CD4-positive, CD25-positive, alpha-beta regulatory T cell (primary cell): ENCODE measurements at regions not wholly inside any gene's neighbourhood (a gene's known extent, or its start where the extent isn't known, plus 50 kb on each side); places are given as distances from the start of the nearest gene placed in this dataset.

Experiments used
- ATAC-seq, 2 donors: fragments of 150-1000 bp; cut with Tn5 transposase; one replicate each; pipeline ENCODE4 v1.10.0; 2021; ENCODE audit warnings: low read depth in 2 of 2, moderate number of reproducible peaks in 2 of 2, moderate library complexity in 1 of 2
- DNase-seq, 3 donors: peaks; one replicate each; pipeline versions ENCODE4 v3.0.0 to v3.0.0-alpha.2; 2012 to 2022; ENCODE audit warnings: mixed read lengths in 1 of 3
- H3K27ac ChIP-seq: one replicate; pipeline ENCODE4 v1.7.0; 2013; ENCODE audit warnings: mild to moderate bottlenecking, low read length; ENCODE audit not compliant: insufficient read depth, poor library complexity, severe bottlenecking
- H3K27me3 ChIP-seq: one replicate; pipeline ENCODE4 v1.7.0; 2013; ENCODE audit warnings: low read length; ENCODE audit not compliant: control insufficient read depth, insufficient read depth
- H3K36me3 ChIP-seq: one replicate; pipeline ENCODE4 v1.7.0; 2013; ENCODE audit warnings: mild to moderate bottlenecking, low read length, moderate library complexity; ENCODE audit not compliant: control insufficient read depth, insufficient read depth
- H3K4me1 ChIP-seq: 2 replicates; pipeline ENCODE4 v1.7.0; 2013; ENCODE audit warnings: mild to moderate bottlenecking, low read length; ENCODE audit not compliant: insufficient read depth, control insufficient read depth, poor library complexity, severe bottlenecking
- H3K4me3 ChIP-seq: one replicate; pipeline ENCODE4 v1.7.0; 2013; ENCODE audit warnings: low read depth, mild to moderate bottlenecking, low read length, moderate library complexity
- H3K9me3 ChIP-seq, 2 experiments: 1 replicate in 1 of 2; 2 replicates in 1 of 2; pipeline ENCODE4 v1.7.0; 2013; ENCODE audit warnings: low read length in 2 of 2, mild to moderate bottlenecking in 1 of 2, moderate library complexity in 1 of 2; ENCODE audit not compliant: control insufficient read depth in 2 of 2
- H3K27ac Mint-ChIP-seq, 3 donors: one replicate each; pipeline ENCODE4 v1.8.0; 2020 to 2022; ENCODE audit warnings: mild to moderate bottlenecking in 3 of 3, mixed read lengths in 3 of 3, moderate library complexity in 2 of 3
- H3K27me3 Mint-ChIP-seq: one replicate; pipeline ENCODE4 v1.8.0; 2022; ENCODE audit warnings: mild to moderate bottlenecking, mixed read lengths
- H3K36me3 Mint-ChIP-seq: one replicate; pipeline ENCODE4 v1.8.0; 2020; ENCODE audit warnings: mixed read lengths
- H3K4me1 Mint-ChIP-seq, 4 donors: one replicate each; pipeline ENCODE4 v1.8.0; 2020 to 2022; ENCODE audit warnings: mixed read lengths in 4 of 4, mild to moderate bottlenecking in 1 of 4
- H3K4me3 Mint-ChIP-seq, 4 donors: one replicate each; pipeline ENCODE4 v1.8.0; 2020 to 2022; ENCODE audit warnings: mild to moderate bottlenecking in 4 of 4, mixed read lengths in 4 of 4, moderate library complexity in 3 of 4
- H3K9me3 Mint-ChIP-seq, 7 donors: one replicate each; pipeline ENCODE4 v1.8.0; 2020 to 2022; ENCODE audit warnings: mixed read lengths in 7 of 7, mild to moderate bottlenecking in 3 of 7, moderate library complexity in 2 of 7

- Histone ChIP-seq H3K27me3 (no peaks in the 10 kb centered on the region), H3K4me1 (no peaks in the 10 kb centered on the region), H3K36me3 (no peaks in the 10 kb centered on the region), H3K4me3 (no peak overlapping the region), H3K27ac (no peak overlapping the region), H3K9me3 (peaks cover 2 to 3% of the 10 kb centered on the region in 2 experiments)
- no peaks in the 10 kb centered on the region for H3K36me3 Mint-ChIP-seq
- no peaks in the 10 kb centered on the region for H3K27me3 Mint-ChIP-seq
- no peak for ATAC-seq
- H3K27ac Mint-ChIP-seq = no peak overlapping the region
- H3K4me3 Mint-ChIP-seq = no peak overlapping the region
- no peak for DNase-seq
- H3K4me1 Mint-ChIP-seq = no peaks in the 10 kb centered on the region
- peaks cover 4 to 34% (median 13%) of the 10 kb centered on the region in 7 donors for H3K9me3 Mint-ChIP-seq
These were observed 802.0 kb downstream of the TBL1XR1 start for GRCh38 chr3:176395240-176395639.

- Mint-ChIP-seq H3K36me3 (no peaks in the 10 kb centered on the region), H3K4me3 (no peak overlapping the region), H3K27ac (no peak overlapping the region), H3K9me3 (peaks cover 0 to 7% (median 1%) of the 10 kb centered on the region in 7 donors), H3K4me1 (no peaks in the 10 kb centered on the region), H3K27me3 (no peaks in the 10 kb centered on the region)
- Histone ChIP-seq H3K36me3 (no peaks in the 10 kb centered on the region), H3K4me3 (no peak overlapping the region), H3K27me3 (no peaks in the 10 kb centered on the region), H3K4me1 (no peaks in the 10 kb centered on the region), H3K9me3 (no peaks in the 10 kb centered on the region), H3K27ac (no peak overlapping the region)
- DNase-seq (no peak), ATAC-seq (no peak)
These were observed 818.5 kb downstream of the TBL1XR1 start for GRCh38 chr3:176378789-176379188.

GRCh38 chr3:176376531-176376930 is 820.8 kb downstream of the TBL1XR1 start:
- H3K4me3 Mint-ChIP-seq = no peak overlapping the region
- Histone ChIP-seq H3K9me3 (no peaks in the 10 kb centered on the region), H3K27me3 (no peaks in the 10 kb centered on the region), H3K36me3 (no peaks in the 10 kb centered on the region), H3K4me1 (no peaks in the 10 kb centered on the region), H3K4me3 (no peak overlapping the region), H3K27ac (no peak overlapping the region)
- H3K4me1 Mint-ChIP-seq = no peaks in the 10 kb centered on the region
- H3K27ac Mint-ChIP-seq = no peak overlapping the region
- DNase-seq = no peak
- H3K9me3 Mint-ChIP-seq = peaks cover 0 to 3% (median 0%) of the 10 kb centered on the region in 7 donors
- no peaks in the 10 kb centered on the region for H3K36me3 Mint-ChIP-seq
- H3K27me3 Mint-ChIP-seq = no peaks in the 10 kb centered on the region
- no peak for ATAC-seq

DNA sequence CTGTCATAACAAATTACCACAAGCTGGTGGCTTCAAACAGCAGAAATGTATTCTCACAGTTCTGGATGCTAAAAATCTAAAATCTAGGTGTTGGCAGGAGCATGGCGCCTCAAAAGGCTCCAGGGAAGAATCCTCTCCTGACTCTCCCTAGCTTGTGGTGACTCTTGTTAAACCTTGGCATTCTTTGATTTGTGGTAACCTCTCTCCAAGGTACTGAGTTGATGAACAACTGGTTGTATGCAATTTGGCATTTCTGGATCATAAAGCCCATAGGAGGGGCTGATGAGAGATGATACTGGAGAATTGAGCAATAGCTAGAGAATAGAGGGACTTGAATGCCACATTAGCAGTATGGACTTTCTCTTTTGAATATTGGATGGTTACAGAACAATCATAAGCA is 821.8 kb downstream of the TBL1XR1 start:
- H3K36me3 ChIP-seq = no peaks in the 10 kb centered on the region
- no peak overlapping the region for H3K4me3 ChIP-seq
- H3K27ac Mint-ChIP-seq = no peak overlapping the region
- peaks cover 0 to 3% (median 0%) of the 10 kb centered on the region in 7 donors for H3K9me3 Mint-ChIP-seq
- H3K4me1 ChIP-seq = no peaks in the 10 kb centered on the region
- no peak overlapping the region for H3K27ac ChIP-seq
- ATAC-seq (no peak), DNase-seq (no peak)
- no peaks in the 10 kb centered on the region for H3K9me3 ChIP-seq
- H3K27me3 Mint-ChIP-seq = no peaks in the 10 kb centered on the region
- no peaks in the 10 kb centered on the region for H3K4me1 Mint-ChIP-seq
- H3K4me3 Mint-ChIP-seq = no peak overlapping the region
- no peaks in the 10 kb centered on the region for H3K36me3 Mint-ChIP-seq
- H3K27me3 ChIP-seq = no peaks in the 10 kb centered on the region

DNA sequence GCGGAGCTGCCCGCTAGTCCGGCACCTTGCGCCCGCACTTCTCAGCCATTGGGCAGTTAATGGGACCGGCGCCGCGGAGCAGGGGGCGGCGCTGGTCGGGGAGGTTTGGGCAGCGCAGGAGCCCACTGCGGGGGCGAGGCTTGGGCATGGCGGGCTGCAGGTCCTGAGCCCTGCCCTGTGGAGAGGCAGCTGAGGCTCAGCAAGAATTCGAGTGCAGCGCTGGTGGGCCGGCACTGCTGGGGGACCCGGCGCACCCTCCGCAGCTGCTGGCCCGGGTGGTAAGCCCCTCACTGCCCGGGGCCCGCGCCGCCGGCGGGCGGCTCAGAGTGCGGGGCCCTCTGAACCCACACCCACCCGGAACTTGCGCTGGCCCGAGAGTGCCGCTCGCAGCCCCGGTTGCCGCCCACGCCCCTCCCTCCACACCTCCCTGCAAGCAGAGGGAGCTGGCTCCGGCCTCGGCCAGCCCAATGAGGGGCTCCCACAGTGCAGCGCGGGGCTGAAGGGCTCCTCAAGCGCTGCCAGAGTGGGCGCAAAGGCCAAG is 835.0 kb downstream of the TBL1XR1 start:
- peaks cover 0 to 10% (median 3%) of the 10 kb centered on the region in 7 donors for H3K9me3 Mint-ChIP-seq
- DNase-seq (no peak), ATAC-seq (no peak)
- Histone ChIP-seq H3K4me1 (no peaks in the 10 kb centered on the region), H3K9me3 (no peaks in the 10 kb centered on the region), H3K27ac (no peak overlapping the region), H3K27me3 (no peaks in the 10 kb centered on the region), H3K4me3 (no peak overlapping the region), H3K36me3 (no peaks in the 10 kb centered on the region)
- H3K4me1 Mint-ChIP-seq = no peaks in the 10 kb centered on the region
- H3K27me3 Mint-ChIP-seq = no peaks in the 10 kb centered on the region
- H3K4me3 Mint-ChIP-seq = no peak overlapping the region
- no peaks in the 10 kb centered on the region for H3K36me3 Mint-ChIP-seq
- no peak overlapping the region for H3K27ac Mint-ChIP-seq

GRCh38 chr3:176359211-176359610 is 838.1 kb downstream of the TBL1XR1 start:
- Mint-ChIP-seq H3K27ac (no peak overlapping the region), H3K4me3 (no peak overlapping the region), H3K36me3 (no peaks in the 10 kb centered on the region), H3K9me3 (peaks cover 0 to 15% (median 4%) of the 10 kb centered on the region in 7 donors), H3K27me3 (no peaks in the 10 kb centered on the region), H3K4me1 (no peaks in the 10 kb centered on the region)
- no peak overlapping the region for H3K4me3 ChIP-seq
- DNase-seq = no peak
- no peaks in the 10 kb centered on the region for H3K36me3 ChIP-seq
- no peaks in the 10 kb centered on the region for H3K27me3 ChIP-seq
- H3K27ac ChIP-seq = no peak overlapping the region
- H3K9me3 ChIP-seq = no peaks in the 10 kb centered on the region
- ATAC-seq = no peak
- H3K4me1 ChIP-seq = no peaks in the 10 kb centered on the region

DNA sequence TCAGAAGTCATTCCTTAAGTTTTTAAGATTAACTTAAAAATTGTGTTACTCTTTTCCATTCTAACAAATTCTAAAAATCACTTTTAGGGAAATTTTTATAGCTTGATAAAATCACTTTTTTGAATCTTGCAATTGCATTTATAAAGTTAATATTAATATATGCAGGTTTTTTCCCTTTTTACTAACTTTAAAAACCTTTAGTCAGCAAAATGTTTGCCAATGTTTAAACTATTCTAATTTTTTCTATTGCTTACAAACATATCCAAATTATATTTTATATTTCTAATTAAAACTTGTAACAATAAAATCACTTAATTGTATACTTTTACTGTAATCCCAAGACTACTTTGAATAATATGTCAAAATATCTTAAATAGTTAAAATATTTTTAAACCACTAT is 839.4 kb downstream of the TBL1XR1 start:
- Histone ChIP-seq H3K4me1 (no peaks in the 10 kb centered on the region), H3K27ac (no peak overlapping the region), H3K27me3 (no peaks in the 10 kb centered on the region), H3K9me3 (no peaks in the 10 kb centered on the region), H3K36me3 (no peaks in the 10 kb centered on the region), H3K4me3 (no peak overlapping the region)
- no peak for DNase-seq
- H3K36me3 Mint-ChIP-seq = no peaks in the 10 kb centered on the region
- H3K4me1 Mint-ChIP-seq = no peaks in the 10 kb centered on the region
- no peak overlapping the region for H3K4me3 Mint-ChIP-seq
- no peak for ATAC-seq
- peaks cover 0 to 15% (median 4%) of the 10 kb centered on the region in 7 donors for H3K9me3 Mint-ChIP-seq
- H3K27me3 Mint-ChIP-seq = no peaks in the 10 kb centered on the region
- no peak overlapping the region for H3K27ac Mint-ChIP-seq

DNA sequence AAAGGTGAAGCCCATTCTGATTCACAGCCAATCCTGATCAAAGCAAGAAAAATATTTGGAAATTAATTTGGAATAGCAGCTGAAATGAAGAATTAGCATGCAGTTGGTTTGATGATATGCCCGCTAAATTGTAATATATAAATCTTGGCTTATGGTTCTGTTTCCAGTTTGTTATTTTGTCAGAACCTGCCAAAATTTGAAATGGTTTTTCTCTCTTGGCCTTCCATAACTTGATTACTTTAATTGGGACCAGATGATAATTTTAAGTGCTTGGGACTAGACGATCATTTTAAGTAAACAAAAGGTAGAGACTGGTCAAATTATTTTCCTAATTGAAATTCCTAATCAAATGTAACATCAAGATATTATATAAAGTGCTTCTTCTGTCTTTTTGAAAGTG is 842.4 kb downstream of the TBL1XR1 start:
- no peak overlapping the region for H3K4me3 ChIP-seq
- H3K27ac Mint-ChIP-seq = no peak overlapping the region
- no peaks in the 10 kb centered on the region for H3K4me1 Mint-ChIP-seq
- no peaks in the 10 kb centered on the region for H3K9me3 ChIP-seq
- no peaks in the 10 kb centered on the region for H3K27me3 ChIP-seq
- no peaks in the 10 kb centered on the region for H3K36me3 ChIP-seq
- H3K4me3 Mint-ChIP-seq = no peak overlapping the region
- no peaks in the 10 kb centered on the region for H3K36me3 Mint-ChIP-seq
- ATAC-seq (no peak), DNase-seq (no peak)
- no peaks in the 10 kb centered on the region for H3K4me1 ChIP-seq
- H3K9me3 Mint-ChIP-seq = peaks cover 0 to 9% (median 3%) of the 10 kb centered on the region in 7 donors
- no peak overlapping the region for H3K27ac ChIP-seq
- H3K27me3 Mint-ChIP-seq = no peaks in the 10 kb centered on the region
